K562 (cell line): ENCODE measurements at regions not wholly inside any gene's neighbourhood (a gene's known extent, or its start where the extent isn't known, plus 50 kb on each side); places are given as distances from the start of the nearest gene placed in this dataset.
A peak's percentile ranks its signal among the peaks of the same experiment; 100 is the strongest.

Experiments used
- ATAC-seq: fragments of 200-7000 bp; cut with Tn5 transposase; 3 replicates; pipeline ENCODE4 v1.9.1; 2020; ENCODE audit warnings: moderate library complexity
- BruUV-seq: library from RNA; stranded (reverse); fragments of 400-500 nt; replicated peaks from 2 replicates; lab custom pipeline; 2021; lab: Mats Ljungman, UMichigan
- CTCF ChIA-PET: fragments of 300-600 bp; formaldehyde crosslinking; extraction: SDS; loops from one replicate; lab custom pipeline; 2021; ENCODE audit warnings: low intra/inter-chr PET ratio; lab: Yijun Ruan, JAX
- POLR2A ChIA-PET: fragments of 300-600, 350-650 bp; sonication (Branson Sonifier 250); formaldehyde crosslinking; extraction: SDS; loops from one replicate; lab custom pipeline; 2021; ENCODE audit warnings: antibody characterized with exemption, inconsistent platforms; lab: Yijun Ruan, JAX
- DNase-seq, 4 experiments: peaks; one replicate each; pipeline versions ENCODE4 v3.0.0 to v3.0.0-alpha.2; 2011 to 2018; ENCODE audit warnings: low spot score in 3 of 4, mixed read lengths in 3 of 4; ENCODE audit errors: extremely low read depth in 1 of 4
- FAIRE-seq: peaks from 2 replicates; lab custom pipeline; 2011; peaks lifted over from hg19 to GRCh38; lab: Jason Lieb, UNC
- H2AFZ ChIP-seq: 2 replicates; pipeline ENCODE4 v1.6.0; 2011; ENCODE audit warnings: low read depth, low read length, control low read depth, inconsistent platforms
- H3K27ac ChIP-seq: fragments of 200-600 bp; 3 replicates; pipeline ENCODE4 v1.8.0; 2011; ENCODE audit warnings: low read depth, mild to moderate bottlenecking, control low read depth, inconsistent platforms, low read length, moderate library complexity, mixed read lengths; ENCODE audit errors: extremely low read depth
- H3K27me3 ChIP-seq, 2 experiments: fragments of 300-600 bp in 1 of 2; 2 replicates in 1 of 2; 3 replicates in 1 of 2; pipeline versions ENCODE4 v1.6.0 to v1.8.0; 2011; ENCODE audit warnings: inconsistent platforms in 2 of 2, low read length in 2 of 2, mild to moderate bottlenecking in 1 of 2, mixed read lengths in 1 of 2, moderate library complexity in 1 of 2; ENCODE audit not compliant: control insufficient read depth in 2 of 2, insufficient read depth in 2 of 2
- H3K36me3 ChIP-seq: fragments of 300-600 bp; 3 replicates; pipeline ENCODE4 v1.8.0; 2011; ENCODE audit warnings: mild to moderate bottlenecking, low read length, inconsistent platforms; ENCODE audit not compliant: control insufficient read depth, insufficient read depth
- H3K4me1 ChIP-seq, 2 experiments: fragments of 200-600 bp in 1 of 2; replicated peaks in 1 of 2; 2 replicates in 1 of 2; 3 replicates in 1 of 2; pipeline versions ENCODE4 v1.5.1 to v1.8.0; 2011; ENCODE audit warnings: inconsistent platforms in 2 of 2, low read length in 2 of 2, mild to moderate bottlenecking in 1 of 2, mixed read lengths in 1 of 2, moderate library complexity in 1 of 2; ENCODE audit not compliant: control insufficient read depth in 2 of 2, insufficient read depth in 2 of 2
- H3K4me2 ChIP-seq: 2 replicates; pipeline ENCODE4 v1.6.1; 2011; ENCODE audit warnings: low read length, control low read depth, inconsistent platforms, mixed read lengths; ENCODE audit not compliant: insufficient read depth
- H3K4me3 ChIP-seq: fragments of 200-600 bp; sonication (generic), shearing (Covaris generic); 2 replicates; pipeline ENCODE4 v1.5.1; 2016; ENCODE audit warnings: control low read depth, inconsistent platforms
- H3K79me2 ChIP-seq: fragments of 200-600 bp; 3 replicates; pipeline ENCODE4 v1.8.0; 2011; ENCODE audit warnings: low read length, inconsistent platforms; ENCODE audit not compliant: control insufficient read depth, insufficient read depth
- H3K9ac ChIP-seq, 2 experiments: 2 replicates each; pipeline versions ENCODE4 v1.6.0 to v1.6.1; 2011; ENCODE audit warnings: low read depth in 2 of 2, low read length in 2 of 2, control low read depth in 1 of 2, inconsistent platforms in 1 of 2, mild to moderate bottlenecking in 1 of 2, mixed read lengths in 1 of 2; ENCODE audit not compliant: insufficient read depth in 1 of 2
- H3K9me1 ChIP-seq: one replicate; pipeline ENCODE4 v1.6.0; 2011; ENCODE audit warnings: inconsistent platforms, mild to moderate bottlenecking, low read length, moderate library complexity; ENCODE audit not compliant: control insufficient read depth, insufficient read depth
- H3K9me3 ChIP-seq: replicated peaks from 2 replicates; pipeline ENCODE4 v1.5.1; 2011; ENCODE audit warnings: low read depth, low read length, inconsistent platforms; ENCODE audit not compliant: control insufficient read depth, insufficient read depth
- H4K20me1 ChIP-seq: replicated peaks from 2 replicates; pipeline ENCODE4 v1.6.1; 2011; ENCODE audit warnings: low read length, inconsistent platforms, mixed read lengths; ENCODE audit not compliant: control insufficient read depth, insufficient read depth
- C11orf30 ChIP-seq: fragments of 450-650 bp; IDR thresholded peaks from 2 replicates; pipeline ENCODE4 v1.6.1; 2016; ENCODE audit warnings: low read depth, mild to moderate bottlenecking
- FOSL1 ChIP-seq: fragments of 200-800 bp; sonication (Bioruptor generic); conservative IDR thresholded peaks from 2 replicates; pipeline ENCODE4 v1.6.1; 2016; ENCODE audit warnings: missing genetic modification characterization, missing compliant biosample characterization
- HNRNPK ChIP-seq: fragments of 200-400 bp; formaldehyde crosslinking; IDR thresholded peaks from one replicate; pipeline ENCODE4 v1.6.1; 2018; ENCODE audit warnings: mild to moderate bottlenecking, low read depth, low read length; ENCODE audit not compliant: poor library complexity, severe bottlenecking
- MAFF ChIP-seq: IDR thresholded peaks from 2 replicates; pipeline ENCODE4 v1.6.1; 2012; ENCODE audit warnings: low read length, improper control_type of control experiment
- MAFG ChIP-seq: fragments of 450-650 bp; conservative IDR thresholded peaks from 2 replicates; pipeline ENCODE4 v1.6.1; 2016; ENCODE audit warnings: missing genetic modification characterization, missing compliant biosample characterization
- MAFK ChIP-seq: IDR thresholded peaks from 2 replicates; pipeline ENCODE4 v1.6.1; 2011; ENCODE audit warnings: low read length, improper control_type of control experiment
- PML ChIP-seq: IDR thresholded peaks from 2 replicates; pipeline ENCODE4 v1.6.1; 2012; ENCODE audit warnings: low read length, inconsistent platforms
- ZFX ChIP-seq: sonication (generic); formaldehyde crosslinking; IDR thresholded peaks from 2 replicates; pipeline ENCODE4 v1.8.0; 2022; ENCODE audit warnings: mild to moderate bottlenecking, missing genetic modification reagents, moderate library complexity
- ZNF316 ChIP-seq: fragments of 450-650 bp; IDR thresholded peaks from 2 replicates; pipeline ENCODE4 v1.6.1; 2016
- ZNF57 ChIP-seq: fragments of 450-650 bp; formaldehyde crosslinking; IDR thresholded peaks from 2 replicates; pipeline ENCODE4 v1.4.0; 2020; ENCODE audit warnings: mild to moderate bottlenecking, moderate library complexity
- WGBS: fragments of 100-300 bp; shearing (Covaris generic); methylation state at CpG from one replicate; pipeline ENCODE4 v1.1.6; 2016; ENCODE audit warnings: low coverage, mixed read lengths; ENCODE audit not compliant: insufficient coverage; ENCODE audit errors: missing lambda C conversion rate; 5-methylcytosine and 5-hydroxymethylcytosine counted together
- in situ Hi-C: fragments of 300-500 bp; cut with MboI; formaldehyde crosslinking; loops from 4 replicates; pipeline ENCODE4 v1.15.0; 2018; ENCODE audit warnings: inconsistent platforms, mixed read lengths
- intact Hi-C: fragments of 100-400 bp; cut with micrococcal nuclease; formaldehyde crosslinking; loops from 2 replicates; pipeline ENCODE4 v1.14.2; 2022

- WGBS, result 47% methylated on average over 1 of the region's 1 CpG
- H3K27me3 ChIP-seq, result peaks cover 0 to 4% of the 10 kb centered on the region in 2 experiments; a peak in 1 of 5 replicates
- no peaks in the 10 kb centered on the region for H3K79me2 ChIP-seq
- no peak overlapping the region for H2AFZ ChIP-seq
- no peaks in the 10 kb centered on the region for H3K9me1 ChIP-seq
- in situ Hi-C loops, result no loop called here
- H3K4me2 ChIP-seq, result no peak overlapping the region
- intact Hi-C loops, result no loop called here
- POLR2A ChIA-PET, result interaction anchor here (1.1 to 2.0 kb wide), 2 partner anchors 9 to 11 kb away, joined by 3 to 7 read pairs; no protein-coding TSS in a partner anchor
- no peak overlapping the region for H3K9ac ChIP-seq
- no peaks in the 10 kb centered on the region for H3K36me3 ChIP-seq
- CTCF ChIA-PET, result no interaction called here
- no TSS peak for BruUV-seq
- no peak for DNase-seq
- no peaks in the 10 kb centered on the region for H3K4me1 ChIP-seq
- H3K27ac ChIP-seq, result no peak overlapping the region
- H3K9me3 ChIP-seq, result no peaks in the 10 kb centered on the region
- H4K20me1 ChIP-seq, result no peaks in the 10 kb centered on the region
- no peak for FAIRE-seq
- ATAC-seq, result no peak
- no peak overlapping the region for H3K4me3 ChIP-seq
- no peak for TF ChIP-seq PML
- no peak for TF ChIP-seq ZFX (CRISPR knock-in tag)
- TF ChIP-seq C11orf30, result peak; percentile 54; the same call in 1 of the 2 replicates
- 0 out of 2 replicates have a peak, but pooled peaks have one; percentile 32 for TF ChIP-seq MAFK
- TF ChIP-seq ZNF57, result no peak
- peak; percentile 53 for TF ChIP-seq MAFF
- TF ChIP-seq ZNF316, result peak; percentile 73
- TF ChIP-seq MAFG (tag), result peak; percentile 64; the same call in 1 of the 2 replicates
- no peak for TF ChIP-seq FOSL1 (tag)
- TF ChIP-seq HNRNPK, result no peak
Observed at GRCh38 chr6:105764315-105764714, 321.8 kb upstream of the PRDM1 start.
